ENCODE measurements at regions not wholly inside any gene's neighbourhood (a gene's known extent, or its start where the extent isn't known, plus 50 kb on each side); places are given as distances from the start of the nearest gene placed in this dataset.
"Not testable (repeated sequence)": the region's sequence is repeated elsewhere in the genome, so short reads cannot be mapped to it uniquely, and the experiment has no call there.

DNA sequence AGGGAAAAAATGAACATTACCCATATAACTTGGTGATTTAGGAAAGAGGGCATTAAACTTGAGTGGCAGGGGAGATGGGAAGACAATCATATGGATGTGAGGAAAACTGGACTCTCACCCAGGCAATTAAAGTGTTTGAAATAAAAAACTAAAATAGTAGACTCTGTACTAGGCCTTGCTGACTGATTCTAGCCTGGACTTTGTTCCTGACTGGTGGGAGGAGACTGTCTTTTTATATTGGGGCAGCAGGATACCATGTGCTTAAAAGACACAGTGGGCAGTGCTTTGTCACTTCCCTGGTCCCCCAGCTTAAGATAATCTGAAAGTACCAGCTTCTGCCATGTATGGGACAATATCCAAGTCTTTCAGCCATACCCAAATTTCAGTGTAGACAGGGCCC, 107.0 kb downstream of the ACTL7B start:
- TF ChIP-seq, protein P1, sequence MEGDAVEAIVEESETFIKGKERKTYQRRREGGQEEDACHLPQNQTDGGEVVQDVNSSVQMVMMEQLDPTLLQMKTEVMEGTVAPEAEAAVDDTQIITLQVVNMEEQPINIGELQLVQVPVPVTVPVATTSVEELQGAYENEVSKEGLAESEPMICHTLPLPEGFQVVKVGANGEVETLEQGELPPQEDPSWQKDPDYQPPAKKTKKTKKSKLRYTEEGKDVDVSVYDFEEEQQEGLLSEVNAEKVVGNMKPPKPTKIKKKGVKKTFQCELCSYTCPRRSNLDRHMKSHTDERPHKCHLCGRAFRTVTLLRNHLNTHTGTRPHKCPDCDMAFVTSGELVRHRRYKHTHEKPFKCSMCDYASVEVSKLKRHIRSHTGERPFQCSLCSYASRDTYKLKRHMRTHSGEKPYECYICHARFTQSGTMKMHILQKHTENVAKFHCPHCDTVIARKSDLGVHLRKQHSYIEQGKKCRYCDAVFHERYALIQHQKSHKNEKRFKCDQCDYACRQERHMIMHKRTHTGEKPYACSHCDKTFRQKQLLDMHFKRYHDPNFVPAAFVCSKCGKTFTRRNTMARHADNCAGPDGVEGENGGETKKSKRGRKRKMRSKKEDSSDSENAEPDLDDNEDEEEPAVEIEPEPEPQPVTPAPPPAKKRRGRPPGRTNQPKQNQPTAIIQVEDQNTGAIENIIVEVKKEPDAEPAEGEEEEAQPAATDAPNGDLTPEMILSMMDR (IDR thresholded peaks at IDR 0.05; ENCODE audit: low read depth, low read length, missing control alignments) = no peak
- in situ Hi-C loops (cut with HindIII; ENCODE audit: low sequenced_read_pairs) = no loop called here
- no peak overlapping the region for H3K4me3 ChIP-seq (ENCODE audit: low read depth, low read length)
- no peak for DNase-seq (ENCODE audit: low read depth)

DNA sequence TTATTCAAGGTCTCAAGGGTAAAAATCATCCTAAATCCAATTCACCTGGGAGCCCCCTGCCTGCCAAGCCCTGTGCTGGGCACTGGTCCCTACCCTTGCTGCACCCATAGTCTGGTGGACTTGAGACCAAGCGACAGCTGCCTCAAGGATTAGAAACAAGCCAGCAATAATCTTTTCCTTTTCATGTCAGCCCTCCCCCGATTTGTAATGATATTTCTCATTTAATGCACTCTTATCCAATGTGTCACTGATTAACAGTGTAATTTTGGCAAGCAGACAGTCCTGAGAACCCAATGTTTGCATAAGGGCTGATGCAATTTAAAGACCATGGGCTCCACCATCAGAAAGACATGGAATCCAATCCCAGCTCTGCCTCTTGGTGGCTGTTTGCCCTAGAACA, 108.9 kb downstream of the ACTL7B start:
- DNase-seq (ENCODE audit: low read depth) = no peak
- in situ Hi-C loops (cut with HindIII; ENCODE audit: low sequenced_read_pairs) = no loop called here
- TF ChIP-seq, protein P1 (IDR thresholded peaks at IDR 0.05; ENCODE audit: low read depth, low read length, missing control alignments) = no peak
- H3K4me3 ChIP-seq (ENCODE audit: low read depth, low read length) = no peak overlapping the region

DNA sequence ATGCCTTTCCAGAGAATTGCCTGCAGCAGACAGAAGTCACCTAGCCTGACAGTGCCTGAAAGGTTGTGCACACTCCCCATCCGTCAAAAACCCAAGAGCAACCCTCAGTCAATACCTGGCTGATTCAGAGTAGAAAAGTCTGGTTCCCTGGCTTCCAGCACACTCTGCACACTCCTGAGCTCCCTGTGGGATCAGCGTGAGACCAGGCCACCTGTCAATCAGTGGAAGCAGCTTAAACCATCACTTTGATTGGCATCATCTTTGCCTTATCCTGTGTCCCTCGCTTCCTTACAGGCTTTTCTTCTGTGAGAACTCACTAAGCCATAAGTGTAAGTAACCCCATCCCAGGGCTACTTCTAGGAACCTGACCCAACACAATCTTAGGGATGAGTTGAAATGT, 109.8 kb downstream of the ACTL7B start:
- TF ChIP-seq, protein P1 (IDR thresholded peaks at IDR 0.05; ENCODE audit: low read depth, low read length, missing control alignments) = no peak
- in situ Hi-C loops (cut with HindIII; ENCODE audit: low sequenced_read_pairs) = no loop called here
- no peak for DNase-seq (ENCODE audit: low read depth)
- H3K4me3 ChIP-seq (ENCODE audit: low read depth, low read length) = no peak overlapping the region

DNA sequence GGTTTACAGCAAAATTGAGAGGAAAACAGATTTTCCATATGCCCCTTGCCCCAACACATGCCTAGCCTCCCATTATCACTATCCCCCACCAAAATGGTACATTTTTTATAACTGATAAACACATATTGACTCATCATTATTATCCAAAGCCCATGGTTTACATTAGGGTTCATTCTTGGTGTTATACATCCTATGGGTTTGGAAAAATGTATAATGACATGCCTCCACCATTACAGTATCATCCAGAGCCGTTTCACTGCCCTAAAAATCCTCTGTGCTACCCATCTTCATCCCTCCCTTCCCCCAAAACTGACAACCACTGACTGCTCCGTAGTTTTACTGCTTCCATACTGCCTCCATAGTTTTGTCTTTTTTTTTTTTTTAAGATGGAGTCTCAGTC, 111.1 kb downstream of the ACTL7B start:
- H3K4me3 ChIP-seq (ENCODE audit: low read depth, low read length) = no peak overlapping the region
- TF ChIP-seq, protein P1 (IDR thresholded peaks at IDR 0.05; ENCODE audit: low read depth, low read length, missing control alignments) = no peak
- in situ Hi-C loops (cut with HindIII; ENCODE audit: low sequenced_read_pairs) = no loop called here
- no peak for DNase-seq (ENCODE audit: low read depth)

DNA sequence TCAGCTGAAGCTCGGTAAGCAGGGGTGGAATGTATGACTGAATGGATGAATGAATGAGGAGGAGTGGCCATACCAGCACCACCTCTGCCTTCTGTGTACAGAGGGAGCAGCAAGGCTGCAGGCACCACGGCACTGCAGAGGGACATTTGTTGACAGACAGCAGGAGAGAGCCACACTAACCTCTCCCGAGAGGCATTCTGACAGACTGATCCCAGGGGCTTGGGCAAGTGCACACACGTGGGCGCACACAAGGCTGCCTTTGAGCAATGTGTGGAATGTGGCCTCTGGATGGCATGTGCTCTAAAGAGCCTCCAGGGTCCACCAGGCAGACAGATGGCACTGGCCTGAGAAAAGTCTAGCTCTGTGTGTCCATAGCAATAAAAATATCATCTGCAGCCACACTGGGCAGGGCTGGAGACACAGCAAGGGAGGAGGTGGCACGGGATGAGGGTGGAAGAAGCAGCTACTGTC, 111.8 kb downstream of the ACTL7B start:
- no peak for DNase-seq (ENCODE audit: low read depth)
- TF ChIP-seq, protein P1 (IDR thresholded peaks at IDR 0.05; ENCODE audit: low read depth, low read length, missing control alignments) = no peak
- H3K4me3 ChIP-seq (ENCODE audit: low read depth, low read length) = no peak overlapping the region
- in situ Hi-C loops (cut with HindIII; ENCODE audit: low sequenced_read_pairs) = no loop called here

DNA sequence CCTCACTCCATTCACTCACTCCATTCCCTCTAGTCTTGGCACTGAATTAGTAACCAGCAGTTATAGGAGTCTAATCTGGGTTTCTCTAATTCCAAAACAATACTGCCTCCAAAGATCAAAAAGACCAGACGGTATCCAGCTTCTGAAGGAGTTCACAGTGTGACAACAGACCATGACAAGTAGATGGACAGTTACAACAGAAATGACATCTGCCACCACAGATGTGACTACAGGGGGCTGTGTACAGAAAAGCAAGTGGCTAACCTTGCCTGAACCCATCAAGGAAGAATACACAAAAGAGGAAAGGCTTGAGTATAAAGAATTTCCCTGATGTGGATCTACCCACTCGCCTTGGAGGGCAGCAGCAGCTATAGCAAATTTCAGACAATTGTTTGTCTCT, 112.4 kb downstream of the ACTL7B start:
- TF ChIP-seq, protein P1 (IDR thresholded peaks at IDR 0.05; ENCODE audit: low read depth, low read length, missing control alignments) = no peak
- in situ Hi-C loops (cut with HindIII; ENCODE audit: low sequenced_read_pairs) = no loop called here
- H3K4me3 ChIP-seq (ENCODE audit: low read depth, low read length) = no peak overlapping the region
- no peak for DNase-seq (ENCODE audit: low read depth)

DNA sequence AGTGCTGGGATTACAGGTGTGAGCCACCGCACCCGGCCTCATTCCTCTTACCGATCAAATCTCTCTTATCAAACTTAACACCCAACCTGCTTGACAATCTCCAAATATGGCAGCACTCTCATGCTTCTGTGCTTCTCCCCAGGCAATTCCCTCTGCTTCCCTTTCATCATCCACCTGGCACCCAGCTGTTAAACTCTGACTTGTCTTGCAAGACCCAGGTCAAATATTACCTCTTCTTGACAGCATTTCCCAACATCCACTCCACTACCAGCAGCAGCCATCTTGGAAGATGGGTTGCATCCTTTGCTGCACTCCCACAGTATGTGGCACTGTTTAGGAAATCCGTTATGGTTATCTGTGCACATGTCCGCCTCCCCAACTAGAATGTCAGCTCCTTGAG, 113.6 kb downstream of the ACTL7B start:
- DNase-seq (ENCODE audit: low read depth) = no peak
- H3K4me3 ChIP-seq (ENCODE audit: low read depth, low read length) = no peak overlapping the region
- TF ChIP-seq, protein P1 (IDR thresholded peaks at IDR 0.05; ENCODE audit: low read depth, low read length, missing control alignments) = no peak
- in situ Hi-C loops (cut with HindIII; ENCODE audit: low sequenced_read_pairs) = no loop called here

DNA sequence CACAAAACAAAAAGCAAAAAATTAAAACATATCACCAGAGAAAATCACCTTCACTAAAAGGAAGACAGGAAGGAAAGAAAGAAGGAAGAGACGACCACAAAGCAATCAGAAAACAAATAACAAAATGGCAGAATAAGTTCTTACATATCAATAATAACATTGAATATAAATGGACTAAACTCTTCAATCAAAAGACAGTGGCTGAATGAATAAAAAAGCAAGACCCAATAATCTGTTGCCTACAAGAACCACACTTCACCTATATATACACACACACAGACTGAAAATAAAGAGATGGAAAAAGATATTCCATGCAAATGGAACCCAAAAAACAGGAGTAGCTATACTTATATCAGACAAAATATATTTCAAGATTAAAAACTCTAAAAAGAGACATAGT, 124.5 kb downstream of the ACTL7B start:
- DNase-seq (ENCODE audit: low read depth); H3K4me3 ChIP-seq (ENCODE audit: low read depth, low read length); in situ Hi-C loops (cut with HindIII; ENCODE audit: low sequenced_read_pairs): not testable (repeated sequence)

Data from astrocyte of the cerebellum (primary cell).